Esophagus squamous epithelium (tissue), 4 donors: ENCODE measurements at regions not wholly inside any gene's neighbourhood (a gene's known extent, or its start where the extent isn't known, plus 50 kb on each side); places are given as distances from the start of the nearest gene placed in this dataset.

Source experiments
- POLR2A ChIP-seq, 4 donors: fragments of 450-650 bp; IDR thresholded peaks; one replicate each; pipeline ENCODE4 v1.6.1; 2017; ENCODE audit warnings: antibody characterized with exemption in 4 of 4, mild to moderate bottlenecking in 4 of 4, moderate library complexity in 3 of 4
- TF ChIP-seq, protein P1 (sequence below), 6 experiments: fragments of 450-650 bp in 4 of 6; fragments of 200-600 bp in 2 of 6; sonication (generic) in 2 of 6; IDR thresholded peaks; one replicate each; pipeline ENCODE4 v1.5.1; 2016 to 2019; ENCODE audit warnings: antibody characterized with exemption in 6 of 6, mild to moderate bottlenecking in 4 of 6, moderate library complexity in 4 of 6

DNA sequence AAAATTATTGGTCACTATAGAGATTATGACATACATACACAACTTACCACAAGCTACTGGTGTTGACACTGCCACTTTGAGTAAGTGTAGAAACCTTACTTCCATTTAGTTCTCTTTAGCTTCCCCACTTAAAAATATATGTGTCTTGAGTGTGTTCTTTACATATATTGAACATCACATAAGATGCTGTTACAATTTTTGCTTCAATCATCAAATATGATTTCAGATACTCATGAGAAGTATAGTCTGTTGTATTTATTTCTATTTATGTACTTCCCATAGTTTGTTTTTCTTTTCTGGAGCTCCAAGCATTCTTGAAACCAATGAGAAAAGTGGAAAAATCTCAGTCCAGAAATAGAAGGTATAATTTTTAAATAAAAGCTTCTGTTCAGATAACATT is 102.7 kb upstream of the SDK1 start:
- TF ChIP-seq, protein P1, sequence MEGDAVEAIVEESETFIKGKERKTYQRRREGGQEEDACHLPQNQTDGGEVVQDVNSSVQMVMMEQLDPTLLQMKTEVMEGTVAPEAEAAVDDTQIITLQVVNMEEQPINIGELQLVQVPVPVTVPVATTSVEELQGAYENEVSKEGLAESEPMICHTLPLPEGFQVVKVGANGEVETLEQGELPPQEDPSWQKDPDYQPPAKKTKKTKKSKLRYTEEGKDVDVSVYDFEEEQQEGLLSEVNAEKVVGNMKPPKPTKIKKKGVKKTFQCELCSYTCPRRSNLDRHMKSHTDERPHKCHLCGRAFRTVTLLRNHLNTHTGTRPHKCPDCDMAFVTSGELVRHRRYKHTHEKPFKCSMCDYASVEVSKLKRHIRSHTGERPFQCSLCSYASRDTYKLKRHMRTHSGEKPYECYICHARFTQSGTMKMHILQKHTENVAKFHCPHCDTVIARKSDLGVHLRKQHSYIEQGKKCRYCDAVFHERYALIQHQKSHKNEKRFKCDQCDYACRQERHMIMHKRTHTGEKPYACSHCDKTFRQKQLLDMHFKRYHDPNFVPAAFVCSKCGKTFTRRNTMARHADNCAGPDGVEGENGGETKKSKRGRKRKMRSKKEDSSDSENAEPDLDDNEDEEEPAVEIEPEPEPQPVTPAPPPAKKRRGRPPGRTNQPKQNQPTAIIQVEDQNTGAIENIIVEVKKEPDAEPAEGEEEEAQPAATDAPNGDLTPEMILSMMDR (IDR thresholded peaks at IDR 0.05): no peak
- TF ChIP-seq POLR2A (IDR thresholded peaks at IDR 0.05): no peak
